Endothelial cell (in vitro differentiated cells): ENCODE measurements at regions not wholly inside any gene's neighbourhood (a gene's known extent, or its start where the extent isn't known, plus 50 kb on each side); places are given as distances from the start of the nearest gene placed in this dataset.
A peak's percentile ranks its signal among the peaks of the same experiment; 100 is the strongest.

ENCODE experiments used
- DNase-seq: peaks from one replicate; pipeline ENCODE4 v3.0.0; 2021; ENCODE audit warnings: low spot score
- H3K27ac Mint-ChIP-seq: one replicate; pipeline ENCODE4 v1.8.0; 2021; ENCODE audit warnings: mixed read lengths, inconsistent platforms; ENCODE audit not compliant: unreplicated experiment
- H3K27me3 Mint-ChIP-seq: one replicate; pipeline ENCODE4 v1.8.0; 2021; ENCODE audit warnings: mild to moderate bottlenecking, moderate library complexity, mixed read lengths, inconsistent platforms; ENCODE audit not compliant: unreplicated experiment
- H3K36me3 Mint-ChIP-seq: one replicate; pipeline ENCODE4 v1.8.0; 2021; ENCODE audit warnings: mild to moderate bottlenecking, low read depth, mixed read lengths, inconsistent platforms; ENCODE audit not compliant: unreplicated experiment
- H3K4me1 Mint-ChIP-seq: one replicate; pipeline ENCODE4 v1.8.0; 2021; ENCODE audit warnings: mild to moderate bottlenecking, mixed read lengths, inconsistent platforms; ENCODE audit not compliant: unreplicated experiment
- H3K4me3 Mint-ChIP-seq: one replicate; pipeline ENCODE4 v1.8.0; 2021; ENCODE audit warnings: mild to moderate bottlenecking, mixed read lengths, inconsistent platforms; ENCODE audit not compliant: unreplicated experiment
- H3K9me3 Mint-ChIP-seq: one replicate; pipeline ENCODE4 v1.8.0; 2021; ENCODE audit warnings: mixed read lengths, inconsistent platforms; ENCODE audit not compliant: unreplicated experiment
- CTCF ChIP-seq: fragments of 200-600 bp; sonication (generic); IDR thresholded peaks from one replicate; pipeline ENCODE4 v1.5.0; 2021; ENCODE audit warnings: antibody characterized with exemption; ENCODE audit not compliant: unreplicated experiment

GRCh38 chr14:75340921-75341320 lies 62.3 kb downstream of the FOS start:
- H3K4me1 Mint-ChIP-seq, result peaks cover 10% of the 10 kb centered on the region
- no peak for TF ChIP-seq CTCF
- DNase-seq, result no peak
- H3K36me3 Mint-ChIP-seq, result no peaks in the 10 kb centered on the region
- H3K27ac Mint-ChIP-seq, result peak overlapping the region; percentile 42
- H3K27me3 Mint-ChIP-seq, result peaks cover 6% of the 10 kb centered on the region
- no peak overlapping the region for H3K4me3 Mint-ChIP-seq
- no peaks in the 10 kb centered on the region for H3K9me3 Mint-ChIP-seq

GRCh38 chr14:75341620-75342019 lies 63.0 kb downstream of the FOS start:
- no peaks in the 10 kb centered on the region for H3K36me3 Mint-ChIP-seq
- TF ChIP-seq CTCF, result no peak
- no peak for DNase-seq
- H3K4me1 Mint-ChIP-seq, result peaks cover 10% of the 10 kb centered on the region
- H3K4me3 Mint-ChIP-seq, result no peak overlapping the region
- H3K27ac Mint-ChIP-seq, result no peak overlapping the region
- H3K27me3 Mint-ChIP-seq, result peaks cover 6% of the 10 kb centered on the region
- H3K9me3 Mint-ChIP-seq, result peaks cover 4% of the 10 kb centered on the region

GRCh38 chr14:75342762-75343599 lies 64.4 kb downstream of the FOS start:
- Mint-ChIP-seq H3K4me3 (no peak overlapping the region), H3K36me3 (no peaks in the 10 kb centered on the region), H3K9me3 (peaks cover 4% of the 10 kb centered on the region), H3K4me1 (peaks cover 10% of the 10 kb centered on the region), H3K27me3 (peaks cover 6% of the 10 kb centered on the region), H3K27ac (no peak overlapping the region)
- TF ChIP-seq CTCF, result no peak
- no peak for DNase-seq

GRCh38 chr14:75343911-75344310 lies 65.3 kb downstream of the FOS start:
- H3K36me3 Mint-ChIP-seq, result no peaks in the 10 kb centered on the region
- peaks cover 4% of the 10 kb centered on the region for H3K9me3 Mint-ChIP-seq
- TF ChIP-seq CTCF, result no peak
- H3K4me1 Mint-ChIP-seq, result peaks cover 10% of the 10 kb centered on the region
- H3K27ac Mint-ChIP-seq, result no peak overlapping the region
- peaks cover 6% of the 10 kb centered on the region for H3K27me3 Mint-ChIP-seq
- no peak overlapping the region for H3K4me3 Mint-ChIP-seq
- DNase-seq, result no peak

- no peak for TF ChIP-seq CTCF
- Mint-ChIP-seq H3K27me3 (peaks cover 6% of the 10 kb centered on the region), H3K4me3 (no peak overlapping the region), H3K36me3 (no peaks in the 10 kb centered on the region), H3K4me1 (peaks cover 10% of the 10 kb centered on the region), H3K27ac (no peak overlapping the region), H3K9me3 (peaks cover 4% of the 10 kb centered on the region)
- DNase-seq, result no peak
Measured at GRCh38 chr14:75344411-75344810, 65.8 kb downstream of the FOS start.
